GM21390 (cell line): ENCODE measurements at regions not wholly inside any gene's neighbourhood (a gene's known extent, or its start where the extent isn't known, plus 50 kb on each side); places are given as distances from the start of the nearest gene placed in this dataset.
A peak's percentile ranks its signal among the peaks of the same experiment; 100 is the strongest.
"Not testable (repeated sequence)": the region's sequence is repeated elsewhere in the genome, so short reads cannot be mapped to it uniquely, and the experiment has no call there.

Source experiments
- ATAC-seq: cut with Tn5 transposase; IDR thresholded peaks from one replicate; pipeline ENCODE4 v1.9.1; 2021; ENCODE audit not compliant: unreplicated experiment

- no peak for ATAC-seq
Measured at GRCh38 chr2:166647935-166648334, 153.9 kb upstream of the SCN7A start.

- ATAC-seq, result no peak
Measured at GRCh38 chr2:166643980-166644379, 149.9 kb upstream of the SCN7A start.

DNA sequence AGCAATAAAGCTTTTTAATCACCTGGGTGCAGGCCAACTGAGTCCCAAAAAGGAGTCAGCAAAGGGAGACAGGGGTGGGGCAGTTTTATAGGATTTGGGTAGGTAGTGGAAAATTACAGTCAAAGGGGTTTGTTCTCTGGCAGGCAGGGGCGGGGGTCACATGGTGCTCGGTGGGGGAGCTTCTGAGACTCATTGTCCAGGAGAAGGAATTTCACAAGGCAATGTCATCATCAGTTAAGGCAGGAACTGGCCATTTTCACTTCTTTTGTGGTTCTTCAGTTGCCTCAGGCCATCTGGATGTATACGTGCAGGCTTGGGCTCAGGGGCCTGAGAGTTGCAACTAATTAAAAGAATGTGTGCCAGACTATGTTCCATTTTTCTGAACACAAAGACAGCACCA is 147.5 kb upstream of the SCN7A start:
- not testable (repeated sequence) for ATAC-seq

- no peak for ATAC-seq
Measured at GRCh38 chr2:166637051-166637450, 143.0 kb upstream of the SCN7A start.

DNA sequence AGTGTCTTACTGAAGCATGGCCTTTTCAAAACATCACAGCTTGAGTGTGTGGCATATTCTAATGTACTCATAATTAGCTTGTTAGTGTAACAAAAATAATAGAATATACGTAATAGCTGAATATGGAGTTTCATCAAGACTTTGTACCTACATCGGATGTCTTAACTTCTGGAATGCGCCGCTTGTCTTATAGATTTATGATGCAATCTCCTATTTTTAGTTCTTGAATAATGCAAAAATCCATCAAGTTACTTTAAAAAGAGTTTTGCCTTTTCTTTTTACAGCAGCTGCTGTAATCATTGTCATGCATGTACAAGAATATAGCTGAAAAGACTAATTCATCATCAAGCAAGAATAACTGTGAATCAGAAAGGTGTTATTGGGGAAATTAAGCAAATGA is 140.7 kb upstream of the SCN7A start:
- ATAC-seq, result no peak

DNA sequence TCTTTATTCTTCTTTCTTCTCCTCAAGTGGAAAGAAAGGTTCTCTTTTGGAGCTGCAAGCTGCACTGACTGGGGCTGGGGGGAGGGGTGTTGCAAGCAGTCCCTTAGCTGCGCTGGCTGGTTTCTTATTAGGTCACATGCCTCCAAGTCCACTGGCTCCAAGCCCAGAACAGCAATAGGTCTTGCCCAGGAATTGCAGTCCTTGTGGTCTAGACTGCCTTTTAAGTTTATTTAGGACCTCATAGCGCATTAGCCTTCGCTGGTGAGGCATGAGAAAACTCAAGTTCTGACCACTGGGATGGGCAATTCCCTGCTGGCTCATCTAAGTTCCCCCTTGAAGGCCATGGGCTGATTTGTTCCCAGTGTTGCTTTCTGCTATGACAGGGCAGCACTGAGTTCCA is 138.6 kb upstream of the SCN7A start:
- no peak for ATAC-seq

GRCh38 chr2:166628478-166629136 is 134.6 kb upstream of the SCN7A start:
- no peak for ATAC-seq

GRCh38 chr2:166627893-166628292 is 133.8 kb upstream of the SCN7A start:
- peak; percentile 59 for ATAC-seq

DNA sequence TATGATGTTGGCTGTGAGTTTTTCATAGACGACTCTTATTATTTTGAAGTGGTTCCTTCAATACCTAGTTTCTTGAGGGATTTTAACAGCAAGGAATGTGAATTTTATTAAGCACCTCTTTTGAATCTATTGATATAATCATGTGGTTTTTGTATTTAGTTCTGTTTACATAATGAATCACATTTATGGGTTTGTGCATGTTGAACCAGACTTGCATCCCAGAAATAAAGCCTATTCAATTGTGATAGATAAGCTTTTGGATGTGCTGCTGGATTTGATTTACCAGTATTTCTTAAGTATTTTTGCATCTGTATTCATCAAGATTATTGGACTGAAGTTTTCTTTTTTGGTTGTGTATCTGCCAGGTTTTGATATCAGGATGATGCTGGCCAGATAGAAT is 131.6 kb upstream of the SCN7A start:
- ATAC-seq, result no peak

DNA sequence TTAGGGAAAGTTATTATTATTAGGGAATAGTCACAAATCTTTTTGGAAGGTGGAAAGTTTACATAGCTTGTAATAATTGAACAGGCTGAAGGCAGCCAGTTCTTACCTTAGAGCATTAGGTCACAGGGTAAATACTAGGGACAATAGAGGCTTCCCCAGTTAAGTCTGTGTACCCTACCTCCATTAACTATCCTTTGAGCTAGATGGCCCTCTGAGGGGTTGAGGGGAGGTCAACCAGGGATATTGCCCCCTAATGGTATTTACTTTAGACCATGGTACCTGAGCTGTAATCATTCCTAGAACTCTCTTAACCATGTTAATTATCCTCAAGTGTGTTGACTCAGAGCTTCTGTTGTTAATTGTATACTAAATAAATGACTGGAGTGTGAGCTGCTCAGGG is 120.5 kb upstream of the SCN7A start:
- no peak for ATAC-seq

- ATAC-seq, result no peak
Measured at GRCh38 chr2:166614029-166614428, 120.0 kb upstream of the SCN7A start.

DNA sequence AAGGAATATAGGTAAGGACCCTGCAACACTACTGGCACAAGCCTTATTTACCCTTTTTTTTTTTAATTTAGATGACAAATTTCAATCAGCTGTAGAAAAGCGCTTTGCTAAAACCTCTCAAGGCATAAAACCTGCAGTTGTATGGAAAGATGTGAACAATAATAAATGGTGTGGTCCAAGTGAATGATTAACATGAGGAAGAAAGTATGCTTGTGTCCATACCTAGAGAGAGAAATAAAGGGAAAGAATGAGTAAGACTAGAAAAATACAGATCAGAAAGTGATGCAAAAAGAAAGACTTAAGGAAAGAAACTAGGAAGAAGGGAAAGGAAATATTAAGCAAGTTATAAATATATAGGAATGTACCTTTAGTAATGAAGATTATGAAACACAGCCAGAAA is 119.2 kb upstream of the SCN7A start:
- ATAC-seq, result no peak

- no peak for ATAC-seq
Measured at GRCh38 chr2:166612214-166612613, 118.2 kb upstream of the SCN7A start.

- ATAC-seq, result no peak
Measured at GRCh38 chr2:166610913-166611305, 116.9 kb upstream of the SCN7A start.

DNA sequence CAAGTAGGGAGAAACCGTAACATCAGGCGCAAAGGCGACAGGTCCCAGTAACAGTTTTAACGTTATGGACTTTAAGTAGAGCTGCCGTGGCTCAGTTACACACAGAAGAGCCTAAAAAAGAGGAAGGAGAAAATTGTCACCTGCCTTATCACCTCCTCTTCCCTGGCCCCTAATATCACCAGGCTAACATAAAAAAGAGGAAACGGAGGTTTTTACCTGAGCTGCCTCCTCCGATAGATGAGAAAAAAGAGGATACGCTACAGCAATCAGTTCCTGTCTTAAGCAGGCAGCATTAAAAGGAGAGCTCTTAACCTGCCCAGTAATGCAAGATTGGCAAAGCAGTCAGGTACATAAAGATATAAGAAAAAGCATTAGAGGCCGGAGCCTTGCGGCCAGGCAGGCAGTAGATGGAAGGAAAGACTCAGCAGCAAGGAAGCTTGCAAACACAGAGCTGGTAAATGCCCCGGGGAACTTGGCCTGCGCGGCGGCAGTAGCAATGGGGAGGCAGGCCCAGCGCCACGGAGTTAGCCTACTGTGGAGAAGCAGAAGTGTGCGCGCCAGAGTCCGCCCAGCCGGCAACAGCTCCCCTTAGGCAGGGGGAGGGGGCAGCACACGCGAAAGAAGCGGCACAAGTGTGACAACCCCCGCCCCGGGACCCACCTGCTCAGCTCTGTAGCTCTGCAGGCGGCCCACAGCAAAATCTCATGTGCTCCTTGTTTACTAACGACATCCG is 116.3 kb upstream of the SCN7A start:
- ATAC-seq, result no peak

DNA sequence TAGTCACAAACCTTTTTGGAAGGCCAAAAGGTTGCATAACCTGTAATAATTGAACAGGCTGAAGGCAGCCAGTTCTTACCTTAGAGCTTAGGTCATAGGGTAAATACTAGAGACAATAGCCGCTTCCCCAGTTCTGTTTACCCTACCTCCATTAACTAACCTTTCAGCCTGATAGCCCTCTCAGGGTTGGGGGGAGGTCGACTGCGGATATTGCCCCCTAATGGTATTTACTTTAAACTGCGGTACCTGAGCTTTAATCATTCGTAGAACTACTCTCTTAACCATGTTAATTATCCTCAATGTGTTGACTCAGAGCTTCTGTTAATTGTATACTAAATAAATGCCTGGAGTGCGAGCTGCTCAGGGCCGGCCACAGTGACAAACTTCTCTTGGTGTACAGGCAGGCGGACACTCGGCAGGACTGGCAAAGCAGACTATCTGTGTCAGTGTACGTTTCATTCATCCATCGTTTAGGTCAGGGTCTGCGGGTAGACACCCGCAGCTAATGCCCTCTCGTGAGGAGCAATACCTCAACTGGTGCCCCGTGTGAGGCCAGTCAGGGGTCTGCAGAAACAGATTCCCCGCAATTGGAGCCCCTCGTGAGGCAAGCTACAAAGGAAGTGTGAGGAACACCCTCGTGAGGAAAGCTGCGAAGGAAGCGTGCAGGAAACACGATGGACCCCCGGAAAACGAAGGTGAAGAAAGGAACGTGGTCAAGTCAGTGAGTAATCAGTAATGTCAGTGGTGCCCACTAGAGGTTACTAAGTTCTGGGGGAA is 115.3 kb upstream of the SCN7A start:
- no peak for ATAC-seq

DNA sequence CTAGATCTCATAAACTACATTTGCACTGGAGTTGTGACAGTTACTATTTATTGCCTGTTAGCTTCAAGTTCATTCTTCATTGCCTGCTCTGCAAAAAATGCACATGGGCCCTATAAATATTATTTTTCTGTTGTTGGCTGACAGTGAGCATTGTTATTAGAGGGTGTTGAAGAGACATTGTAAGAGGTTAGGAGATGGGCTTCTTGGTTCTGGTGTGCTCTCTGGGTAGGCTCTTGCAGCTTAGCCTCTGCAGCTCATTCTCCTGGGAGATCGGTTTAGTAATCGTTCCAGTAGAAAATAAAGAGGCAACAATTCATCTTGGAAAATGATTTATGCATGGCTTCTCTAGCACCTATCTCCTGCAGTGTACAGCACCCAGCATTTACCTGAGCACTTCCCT is 113.8 kb upstream of the SCN7A start:
- ATAC-seq, result no peak

- ATAC-seq, result no peak
Measured at GRCh38 chr2:166593403-166593802, 99.4 kb upstream of the SCN7A start.

GRCh38 chr2:166592750-166593149 is 98.7 kb upstream of the SCN7A start:
- no peak for ATAC-seq

DNA sequence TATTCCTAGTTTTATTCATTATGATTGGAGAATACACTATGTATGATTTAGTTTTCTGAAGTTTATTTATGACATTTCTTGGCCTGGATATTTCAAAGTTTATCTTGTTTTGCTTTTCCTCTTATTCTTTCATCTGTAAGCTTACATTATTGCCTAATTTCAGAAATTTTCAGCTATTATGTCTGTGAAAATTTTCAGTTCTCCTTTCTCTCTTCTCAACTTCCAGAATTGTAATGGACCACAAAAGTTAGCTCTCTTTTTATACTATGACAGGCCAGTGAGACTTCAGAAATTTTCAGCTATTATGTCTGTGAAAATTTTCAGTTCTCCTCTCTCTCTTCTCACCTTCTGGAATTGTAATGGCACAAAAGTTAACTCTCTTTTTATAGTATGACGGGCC is 97.2 kb upstream of the SCN7A start:
- ATAC-seq, result no peak

GRCh38 chr2:166573391-166573790 is 79.3 kb upstream of the SCN7A start:
- no peak for ATAC-seq

- no peak for ATAC-seq
Measured at GRCh38 chr2:166572937-166573336, 78.9 kb upstream of the SCN7A start.
